ENCODE measurements at regions not wholly inside any gene's neighbourhood (a gene's known extent, or its start where the extent isn't known, plus 50 kb on each side); places are given as distances from the start of the nearest gene placed in this dataset.

- no peak for DNase-seq
Measured at GRCh38 chr7:12137283-12137682, 73.8 kb upstream of the TMEM106B start.

DNA sequence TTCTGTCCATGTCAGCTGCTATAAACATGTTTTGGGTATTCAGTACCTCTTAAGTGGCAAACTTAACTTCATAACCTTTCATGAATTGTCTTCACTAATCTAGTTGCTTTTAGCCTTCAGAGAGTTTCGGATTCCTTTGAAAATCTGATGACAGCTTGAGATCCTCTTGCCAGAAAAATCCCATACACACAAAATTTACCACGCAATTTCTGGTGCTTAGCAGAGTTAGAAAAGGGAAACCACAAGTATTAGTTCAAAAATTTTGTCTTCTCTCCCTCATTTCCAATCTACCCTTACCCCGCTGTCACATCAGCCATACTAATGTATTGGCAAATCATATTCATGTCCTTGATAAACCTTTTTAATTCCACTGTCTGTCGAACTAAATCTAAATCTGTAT lies 72.7 kb upstream of the TMEM106B start:
- no peak for DNase-seq

- no peak for DNase-seq
Measured at GRCh38 chr7:12139416-12139815, 71.7 kb upstream of the TMEM106B start.

DNA sequence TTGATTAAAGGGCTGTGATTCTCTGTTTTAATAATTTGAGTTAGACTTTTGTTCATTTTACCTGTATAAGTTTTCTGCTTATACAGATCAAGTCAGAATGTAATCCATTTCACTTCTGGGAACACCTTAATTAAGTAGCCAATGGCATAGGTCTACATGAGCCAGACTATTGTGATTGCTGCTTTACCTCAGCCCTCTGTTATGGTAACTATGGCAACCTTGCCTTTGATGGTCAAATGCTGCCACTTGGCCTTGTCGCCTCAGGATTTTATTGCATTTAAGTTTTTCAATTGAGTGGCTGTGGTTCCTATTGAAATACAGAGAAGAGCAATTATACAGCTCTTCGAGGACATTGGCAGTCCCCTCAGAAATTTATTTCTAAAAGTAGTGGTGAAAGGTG lies 64.3 kb upstream of the TMEM106B start:
- DNase-seq, result no peak

GRCh38 chr7:12152196-12152918 lies 58.7 kb upstream of the TMEM106B start:
- DNase-seq, result no peak

DNA sequence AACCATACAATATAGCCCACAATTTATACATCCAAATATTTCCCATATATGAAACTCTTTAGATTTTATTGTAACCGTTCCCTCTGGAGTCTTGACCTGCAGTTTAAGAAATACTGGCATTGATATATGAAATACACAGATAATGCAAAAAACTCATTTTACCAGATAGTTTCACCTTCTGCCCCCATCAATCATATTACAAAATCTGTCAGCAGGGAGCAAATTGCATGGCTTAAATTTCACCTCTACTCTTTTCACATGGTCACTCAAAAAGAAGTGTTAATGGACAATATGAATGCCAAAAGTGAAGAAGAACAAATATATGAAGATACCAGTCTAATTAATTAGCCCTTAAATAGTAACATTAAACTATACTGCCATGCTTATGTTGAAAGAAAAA lies 57.0 kb upstream of the TMEM106B start:
- DNase-seq, result no peak

DNA sequence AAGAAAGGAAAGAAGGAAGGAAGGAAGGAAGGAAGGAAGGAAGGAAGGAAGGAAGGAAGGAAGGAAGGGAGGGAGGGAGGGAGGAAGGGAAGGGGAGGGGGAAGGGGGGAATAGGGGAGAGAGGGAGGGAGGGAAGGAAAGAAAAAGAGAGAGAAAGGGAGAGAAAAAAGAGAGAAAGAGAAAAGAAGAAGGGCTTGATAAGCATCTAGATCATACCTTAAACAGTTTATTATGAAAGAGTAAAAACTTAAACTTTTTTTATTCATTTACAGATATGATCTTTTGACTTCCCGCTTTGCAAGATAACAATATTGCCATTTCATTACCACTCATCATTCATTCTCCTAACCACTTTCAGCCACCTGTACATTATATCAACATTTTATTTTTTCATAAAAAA lies 53.6 kb upstream of the TMEM106B start:
- DNase-seq, result no peak

DNA sequence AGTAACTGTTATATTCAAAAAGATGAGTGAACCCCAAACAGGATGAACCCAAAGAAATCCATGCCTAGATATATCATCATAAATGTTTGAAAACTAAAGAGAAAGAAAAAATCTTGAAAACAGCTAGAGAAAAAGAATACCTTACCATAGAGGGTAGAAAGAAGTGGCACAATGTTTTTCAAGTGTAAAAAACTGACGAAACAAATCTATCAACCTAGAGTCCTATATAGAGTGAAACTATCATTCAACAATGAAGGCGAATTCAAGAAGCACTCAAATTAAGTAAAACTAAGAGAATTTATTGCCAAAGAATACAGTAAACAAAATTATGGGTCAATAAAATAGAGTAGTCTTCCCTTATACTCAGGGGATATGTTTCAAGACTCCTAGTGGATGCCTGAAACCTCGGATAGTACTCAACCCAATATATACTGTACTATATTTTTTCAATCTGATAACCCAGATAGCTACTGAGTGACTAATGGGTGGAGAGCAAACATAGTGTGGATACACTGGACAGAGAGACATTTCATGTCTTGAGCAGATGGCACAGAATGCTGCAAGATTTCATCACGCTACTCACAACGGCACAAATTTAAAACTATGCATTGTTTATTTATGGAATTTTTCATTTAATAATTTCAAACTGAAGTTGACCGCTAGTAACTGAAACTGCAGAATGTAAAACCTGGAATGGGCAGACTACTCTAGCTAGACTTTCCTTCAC lies 52.6 kb upstream of the TMEM106B start:
- no peak for DNase-seq

GRCh38 chr7:12161146-12161545 lies 49.9 kb upstream of the TMEM106B start:
- no peak for DNase-seq

All from stimulated activated CD4-positive, alpha-beta T cell treated with anti-CD3 and anti-CD28 coated beads, Interleukin-2, amount 100 ng/mL, for 24 hours (primary cell).